Central memory CD8-positive, alpha-beta T cell (primary cell): ENCODE measurements at regions not wholly inside any gene's neighbourhood (a gene's known extent, or its start where the extent isn't known, plus 50 kb on each side); places are given as distances from the start of the nearest gene placed in this dataset.

ENCODE experiments used
- ATAC-seq: fragments of 150-1000 bp; cut with Tn5 transposase; replicated peaks from 2 replicates; pipeline ENCODE4 v1.10.0; 2022; ENCODE audit warnings: mild to moderate bottlenecking, moderate FRiP score, moderate number of reproducible peaks; ENCODE audit not compliant: poor library complexity, severe bottlenecking; ENCODE audit errors: extremely low read depth
- DNase-seq, 2 donors: peaks; one replicate each; pipeline ENCODE4 v3.0.0; 2021; ENCODE audit warnings: low spot score in 2 of 2
- H3K27ac Mint-ChIP-seq: one replicate; pipeline ENCODE4 v1.8.0; 2022; ENCODE audit warnings: low read depth, mild to moderate bottlenecking, moderate library complexity, mixed read lengths
- H3K27me3 Mint-ChIP-seq: one replicate; pipeline ENCODE4 v1.8.0; 2022; ENCODE audit warnings: mixed read lengths
- H3K36me3 Mint-ChIP-seq: one replicate; pipeline ENCODE4 v1.8.0; 2022; ENCODE audit warnings: mild to moderate bottlenecking, moderate library complexity, mixed read lengths; ENCODE audit not compliant: insufficient read depth
- H3K4me1 Mint-ChIP-seq: one replicate; pipeline ENCODE4 v1.8.0; 2022; ENCODE audit warnings: mixed read lengths
- H3K4me3 Mint-ChIP-seq: one replicate; pipeline ENCODE4 v1.8.0; 2022; ENCODE audit warnings: mild to moderate bottlenecking, moderate library complexity, mixed read lengths
- H3K9me3 Mint-ChIP-seq: one replicate; pipeline ENCODE4 v1.8.0; 2022; ENCODE audit warnings: mixed read lengths

GRCh38 chr3:44104043-44104442 is 137.6 kb upstream of the TOPAZ1 start:
- Mint-ChIP-seq H3K4me3 (no peak overlapping the region), H3K36me3 (no peaks in the 10 kb centered on the region), H3K9me3 (no peaks in the 10 kb centered on the region), H3K27ac (no peak overlapping the region), H3K27me3 (peaks cover 23% of the 10 kb centered on the region), H3K4me1 (no peaks in the 10 kb centered on the region)
- no peak for ATAC-seq
- no peak for DNase-seq

- ATAC-seq: no peak
- Mint-ChIP-seq H3K9me3 (no peaks in the 10 kb centered on the region), H3K4me3 (no peak overlapping the region), H3K4me1 (no peaks in the 10 kb centered on the region), H3K27me3 (peaks cover 17% of the 10 kb centered on the region), H3K36me3 (no peaks in the 10 kb centered on the region), H3K27ac (no peak overlapping the region)
- DNase-seq: no peak
These were observed 136.9 kb upstream of the TOPAZ1 start for GRCh38 chr3:44104668-44105321.

DNA sequence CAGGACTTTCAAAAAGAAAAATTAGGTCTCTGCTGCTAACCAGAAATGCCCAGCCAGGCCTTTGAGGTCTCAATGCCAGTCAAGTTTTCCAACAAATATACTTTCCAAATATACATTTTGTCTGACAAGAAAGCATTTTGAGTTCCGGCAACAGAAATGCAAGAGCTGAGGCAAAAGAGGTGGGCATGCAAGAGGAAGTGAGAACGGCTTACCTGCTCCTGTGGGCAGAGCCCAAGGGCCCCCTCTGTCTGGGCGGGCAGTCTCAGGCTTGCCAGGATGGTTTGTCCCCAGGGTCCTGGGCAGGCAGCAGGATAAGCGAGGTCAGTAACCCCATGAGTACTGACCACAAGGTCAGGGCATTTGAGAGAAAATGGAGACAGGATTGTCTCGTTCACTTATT is 136.1 kb upstream of the TOPAZ1 start:
- H3K27ac Mint-ChIP-seq: no peak overlapping the region
- H3K4me1 Mint-ChIP-seq: no peaks in the 10 kb centered on the region
- H3K4me3 Mint-ChIP-seq: no peak overlapping the region
- no peak for ATAC-seq
- H3K9me3 Mint-ChIP-seq: no peaks in the 10 kb centered on the region
- no peaks in the 10 kb centered on the region for H3K36me3 Mint-ChIP-seq
- DNase-seq: no peak
- H3K27me3 Mint-ChIP-seq: peaks cover 16% of the 10 kb centered on the region

GRCh38 chr3:44106756-44107155 is 134.9 kb upstream of the TOPAZ1 start:
- ATAC-seq (no peak), DNase-seq (no peak)
- Mint-ChIP-seq H3K9me3 (no peaks in the 10 kb centered on the region), H3K27me3 (peaks cover 9% of the 10 kb centered on the region), H3K4me3 (no peak overlapping the region), H3K27ac (no peak overlapping the region), H3K4me1 (no peaks in the 10 kb centered on the region), H3K36me3 (no peaks in the 10 kb centered on the region)

GRCh38 chr3:44108481-44108880 is 133.2 kb upstream of the TOPAZ1 start:
- no peaks in the 10 kb centered on the region for H3K36me3 Mint-ChIP-seq
- no peak overlapping the region for H3K27ac Mint-ChIP-seq
- H3K4me1 Mint-ChIP-seq: no peaks in the 10 kb centered on the region
- peaks cover 7% of the 10 kb centered on the region for H3K27me3 Mint-ChIP-seq
- no peak overlapping the region for H3K4me3 Mint-ChIP-seq
- ATAC-seq (no peak), DNase-seq (no peak)
- H3K9me3 Mint-ChIP-seq: no peaks in the 10 kb centered on the region

- no peak for ATAC-seq
- Mint-ChIP-seq H3K36me3 (no peaks in the 10 kb centered on the region), H3K4me3 (no peak overlapping the region), H3K27ac (no peak overlapping the region), H3K27me3 (peaks cover 16% of the 10 kb centered on the region), H3K4me1 (no peaks in the 10 kb centered on the region), H3K9me3 (no peaks in the 10 kb centered on the region)
- no peak for DNase-seq
These were observed 131.8 kb upstream of the TOPAZ1 start for GRCh38 chr3:44109771-44110361.

DNA sequence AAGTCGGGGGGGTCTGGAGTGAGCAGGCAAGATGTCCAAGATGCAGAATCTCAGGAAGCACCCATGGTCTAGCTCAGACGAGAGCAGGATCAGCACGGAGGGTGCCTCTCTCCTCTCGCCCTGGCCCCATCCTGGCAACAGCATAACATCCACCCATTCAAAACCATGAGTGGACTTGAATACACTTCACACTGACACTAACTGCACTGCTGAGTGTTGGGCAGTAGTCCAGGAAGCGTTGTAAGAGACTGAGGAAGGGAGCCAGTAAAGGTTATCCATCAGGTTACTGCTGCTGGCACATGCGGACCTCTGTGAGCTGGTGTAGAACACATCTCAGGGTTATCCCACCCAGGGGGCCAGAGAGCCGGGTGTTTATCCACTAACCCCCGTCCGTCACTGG is 131.0 kb upstream of the TOPAZ1 start:
- Mint-ChIP-seq H3K9me3 (no peaks in the 10 kb centered on the region), H3K27ac (no peak overlapping the region), H3K4me1 (no peaks in the 10 kb centered on the region), H3K36me3 (no peaks in the 10 kb centered on the region), H3K4me3 (no peak overlapping the region), H3K27me3 (peaks cover 20% of the 10 kb centered on the region)
- DNase-seq: no peak
- ATAC-seq: no peak

DNA sequence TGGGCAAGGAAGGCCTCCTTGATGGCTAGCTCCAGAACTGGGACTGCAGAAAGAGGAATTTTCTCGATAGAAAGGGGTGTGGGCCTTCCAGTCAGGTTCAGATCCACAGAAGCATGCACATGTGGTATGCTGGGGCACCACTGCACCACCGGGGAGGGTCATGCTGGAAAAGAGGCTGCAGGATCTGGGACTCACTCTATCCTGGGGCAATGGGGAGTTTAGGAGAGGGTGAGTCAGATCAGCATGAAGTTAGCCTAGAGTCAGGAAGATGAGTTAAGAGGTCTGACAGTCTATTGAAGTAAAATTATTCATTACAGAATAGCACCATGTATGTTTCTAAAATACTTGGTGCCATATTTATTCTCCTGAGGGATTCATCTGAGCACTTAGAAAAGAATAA is 130.2 kb upstream of the TOPAZ1 start:
- ATAC-seq (no peak), DNase-seq (no peak)
- Mint-ChIP-seq H3K36me3 (no peaks in the 10 kb centered on the region), H3K4me3 (no peak overlapping the region), H3K27me3 (peaks cover 28% of the 10 kb centered on the region), H3K9me3 (no peaks in the 10 kb centered on the region), H3K27ac (no peak overlapping the region), H3K4me1 (no peaks in the 10 kb centered on the region)

GRCh38 chr3:44114142-44114541 is 127.5 kb upstream of the TOPAZ1 start:
- Mint-ChIP-seq H3K27me3 (peaks cover 47% of the 10 kb centered on the region), H3K4me1 (no peaks in the 10 kb centered on the region), H3K36me3 (no peaks in the 10 kb centered on the region), H3K27ac (no peak overlapping the region), H3K4me3 (no peak overlapping the region), H3K9me3 (no peaks in the 10 kb centered on the region)
- no peak for DNase-seq
- ATAC-seq: no peak

DNA sequence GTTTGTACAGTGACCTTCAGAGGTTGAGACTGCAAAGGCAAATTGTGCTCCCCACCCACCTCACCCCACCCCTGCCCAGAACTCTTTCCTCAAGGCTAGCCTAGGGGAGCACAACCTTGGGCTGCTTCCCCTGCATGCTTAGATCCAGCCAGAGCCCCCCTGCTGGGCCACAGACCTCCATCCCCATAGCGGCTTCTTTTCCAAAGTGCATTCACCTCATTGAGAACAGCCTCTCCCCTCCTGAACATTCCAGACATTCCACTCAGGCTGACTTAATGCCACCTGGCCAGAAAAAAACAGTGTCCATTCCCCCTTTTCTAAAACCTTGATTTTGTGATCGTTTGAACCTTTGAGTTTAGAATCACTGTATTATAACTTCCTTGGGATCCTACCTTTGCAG is 124.4 kb upstream of the TOPAZ1 start:
- Mint-ChIP-seq H3K27me3 (peaks cover 40% of the 10 kb centered on the region), H3K36me3 (no peaks in the 10 kb centered on the region), H3K4me1 (no peaks in the 10 kb centered on the region), H3K9me3 (no peaks in the 10 kb centered on the region), H3K27ac (no peak overlapping the region), H3K4me3 (no peak overlapping the region)
- DNase-seq: no peak
- no peak for ATAC-seq

GRCh38 chr3:44117736-44118135 is 124.0 kb upstream of the TOPAZ1 start:
- Mint-ChIP-seq H3K27me3 (peaks cover 40% of the 10 kb centered on the region), H3K27ac (no peak overlapping the region)
- no peak for ATAC-seq

DNA sequence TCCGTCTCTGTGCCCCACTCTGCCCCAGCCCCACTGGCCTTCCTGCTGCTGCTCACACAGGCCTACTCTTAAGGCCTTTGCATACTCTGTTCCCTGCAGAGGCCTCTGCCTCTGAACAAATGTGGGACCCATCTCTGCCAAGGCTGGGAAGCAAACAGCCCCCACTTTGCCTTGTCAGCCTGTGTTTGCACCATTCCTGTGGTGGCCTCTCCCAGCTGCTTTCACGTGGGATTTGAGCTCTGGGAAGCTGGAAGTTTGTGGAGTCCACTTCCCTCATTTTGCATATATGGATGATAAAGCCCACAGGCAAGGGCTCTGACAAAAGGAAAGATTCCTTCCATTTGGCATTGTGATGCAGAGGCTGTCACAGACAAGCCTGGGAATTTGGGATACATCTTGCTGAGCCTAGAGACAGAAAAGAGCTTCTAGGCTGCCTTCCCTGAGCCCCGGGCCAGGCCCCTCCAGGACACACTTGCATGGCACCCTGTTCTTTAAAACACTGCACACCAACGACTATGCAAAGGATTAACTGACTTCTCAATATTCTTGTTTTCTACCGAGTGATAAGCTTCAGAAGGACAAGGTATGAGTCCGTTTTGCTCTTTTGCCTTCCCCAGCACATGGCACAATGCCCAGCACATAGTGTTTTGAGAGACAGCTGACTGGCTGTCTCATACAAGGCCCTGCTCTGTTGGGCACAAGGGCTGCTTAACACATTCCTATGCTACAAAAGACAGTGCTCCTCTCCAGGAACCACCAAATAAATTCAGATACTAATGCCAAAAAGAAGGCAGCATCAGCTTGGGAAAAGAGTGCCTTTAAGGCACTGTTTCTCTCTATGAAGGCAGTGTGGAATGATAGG is 120.7 kb upstream of the TOPAZ1 start:
- DNase-seq: no peak
- Mint-ChIP-seq H3K27ac (no peak overlapping the region), H3K9me3 (no peaks in the 10 kb centered on the region), H3K4me1 (no peaks in the 10 kb centered on the region), H3K36me3 (no peaks in the 10 kb centered on the region), H3K4me3 (no peak overlapping the region), H3K27me3 (peaks cover 36% of the 10 kb centered on the region)
- no peak for ATAC-seq

More at GRCh38 chr3:44117736-44118135, 124.0 kb upstream of the TOPAZ1 start:
- no peak for DNase-seq
- no peak overlapping the region for H3K4me3 Mint-ChIP-seq
- no peaks in the 10 kb centered on the region for H3K36me3 Mint-ChIP-seq
- H3K4me1 Mint-ChIP-seq: no peaks in the 10 kb centered on the region
- no peaks in the 10 kb centered on the region for H3K9me3 Mint-ChIP-seq

DNA sequence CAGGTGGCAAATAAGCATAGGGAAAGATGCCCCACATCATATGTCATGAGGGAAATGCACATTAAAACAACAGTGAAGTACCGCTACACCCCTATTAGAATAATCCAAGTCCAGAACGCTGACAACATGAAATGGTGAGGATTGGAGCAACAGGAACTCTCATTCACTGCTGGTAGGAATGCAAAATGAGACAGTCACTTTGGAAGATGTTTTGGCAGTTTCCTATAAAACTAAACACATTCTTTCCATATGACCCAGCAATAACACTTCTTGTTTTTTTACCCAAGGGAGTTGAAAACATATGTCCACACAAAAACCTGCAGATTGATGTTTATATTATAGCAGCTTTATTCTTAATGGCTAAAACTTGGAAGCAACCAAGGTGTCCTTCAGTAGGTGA is 116.4 kb upstream of the TOPAZ1 start:
- peaks cover 11% of the 10 kb centered on the region for H3K27me3 Mint-ChIP-seq
- no peak overlapping the region for H3K27ac Mint-ChIP-seq
- H3K4me3 Mint-ChIP-seq: no peak overlapping the region
- H3K36me3 Mint-ChIP-seq: no peaks in the 10 kb centered on the region
- DNase-seq: no peak
- H3K4me1 Mint-ChIP-seq: no peaks in the 10 kb centered on the region
- H3K9me3 Mint-ChIP-seq: no peaks in the 10 kb centered on the region
- ATAC-seq: no peak
